ENCODE measurements at regions not wholly inside any gene's neighbourhood (a gene's known extent, or its start where the extent isn't known, plus 50 kb on each side); places are given as distances from the start of the nearest gene placed in this dataset.

DNA sequence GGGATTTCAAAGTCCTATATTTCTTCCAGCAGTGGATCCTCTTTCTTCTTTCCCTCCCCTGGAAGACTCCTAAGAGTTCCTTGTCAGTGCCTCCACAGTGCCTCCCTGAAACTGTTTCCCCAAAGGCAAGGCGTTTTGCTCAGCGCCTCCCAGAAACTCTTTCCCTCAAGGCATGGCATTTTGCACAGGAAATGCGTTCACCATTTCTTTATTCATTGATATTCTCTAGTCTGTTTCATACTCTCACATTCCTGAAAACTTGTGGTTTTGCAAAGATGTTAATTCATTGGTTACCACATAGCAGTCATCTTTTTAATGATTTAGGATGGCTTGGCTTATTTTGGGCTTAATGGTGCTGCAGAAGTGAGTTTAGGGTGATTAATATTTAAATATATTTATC is 177.3 kb upstream of the SLC10A2 start:
- H2AFZ ChIP-seq (ENCODE audit: low read length), result no peak overlapping the region
- no peak overlapping the region for H3K27ac ChIP-seq (ENCODE audit: insufficient read depth, low read length)
- no peak overlapping the region for H3K9ac ChIP-seq (ENCODE audit: insufficient read depth, low read length)
- no peaks in the 10 kb centered on the region for H3K36me3 ChIP-seq (ENCODE audit: control insufficient read depth, insufficient read depth, low read length)
- H3K27me3 ChIP-seq (ENCODE audit: control insufficient read depth, insufficient read depth, low read length), result no peaks in the 10 kb centered on the region
- TF ChIP-seq EZH2 (IDR thresholded peaks at IDR 0.05; ENCODE audit: low read length, missing control alignments), result no peak
- TF ChIP-seq, protein P1, sequence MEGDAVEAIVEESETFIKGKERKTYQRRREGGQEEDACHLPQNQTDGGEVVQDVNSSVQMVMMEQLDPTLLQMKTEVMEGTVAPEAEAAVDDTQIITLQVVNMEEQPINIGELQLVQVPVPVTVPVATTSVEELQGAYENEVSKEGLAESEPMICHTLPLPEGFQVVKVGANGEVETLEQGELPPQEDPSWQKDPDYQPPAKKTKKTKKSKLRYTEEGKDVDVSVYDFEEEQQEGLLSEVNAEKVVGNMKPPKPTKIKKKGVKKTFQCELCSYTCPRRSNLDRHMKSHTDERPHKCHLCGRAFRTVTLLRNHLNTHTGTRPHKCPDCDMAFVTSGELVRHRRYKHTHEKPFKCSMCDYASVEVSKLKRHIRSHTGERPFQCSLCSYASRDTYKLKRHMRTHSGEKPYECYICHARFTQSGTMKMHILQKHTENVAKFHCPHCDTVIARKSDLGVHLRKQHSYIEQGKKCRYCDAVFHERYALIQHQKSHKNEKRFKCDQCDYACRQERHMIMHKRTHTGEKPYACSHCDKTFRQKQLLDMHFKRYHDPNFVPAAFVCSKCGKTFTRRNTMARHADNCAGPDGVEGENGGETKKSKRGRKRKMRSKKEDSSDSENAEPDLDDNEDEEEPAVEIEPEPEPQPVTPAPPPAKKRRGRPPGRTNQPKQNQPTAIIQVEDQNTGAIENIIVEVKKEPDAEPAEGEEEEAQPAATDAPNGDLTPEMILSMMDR (conservative IDR thresholded peaks at IDR 0.05 in 1 of 2, IDR thresholded peaks at IDR 0.05 in 1 of 2; ENCODE audit: low read depth in 1 of 2, low read length in 2 of 2), result no peak
- H3K4me2 ChIP-seq (ENCODE audit: extremely low read depth, insufficient read depth, low read length), result no peak overlapping the region
- DNase-seq (ENCODE audit: low read depth in 2 of 2), result no peak
- no peak overlapping the region for H3K4me3 ChIP-seq (replicated peaks in 1 of 4; ENCODE audit: control extremely low read depth in 1 of 4, insufficient read depth in 1 of 4, low read depth in 3 of 4, low read length in 4 of 4)
- no peaks in the 10 kb centered on the region for H3K9me3 ChIP-seq (ENCODE audit: control insufficient read depth, insufficient read depth, low read depth, low read length)
- no peaks in the 10 kb centered on the region for H3K4me1 ChIP-seq (ENCODE audit: control insufficient read depth, extremely low read depth, insufficient read depth, low read length)
- H4K20me1 ChIP-seq (ENCODE audit: control insufficient read depth, extremely low read depth, insufficient read depth, low read length), result no peaks in the 10 kb centered on the region
- no peaks in the 10 kb centered on the region for H3K79me2 ChIP-seq (ENCODE audit: control insufficient read depth, insufficient read depth, low read length)

DNA sequence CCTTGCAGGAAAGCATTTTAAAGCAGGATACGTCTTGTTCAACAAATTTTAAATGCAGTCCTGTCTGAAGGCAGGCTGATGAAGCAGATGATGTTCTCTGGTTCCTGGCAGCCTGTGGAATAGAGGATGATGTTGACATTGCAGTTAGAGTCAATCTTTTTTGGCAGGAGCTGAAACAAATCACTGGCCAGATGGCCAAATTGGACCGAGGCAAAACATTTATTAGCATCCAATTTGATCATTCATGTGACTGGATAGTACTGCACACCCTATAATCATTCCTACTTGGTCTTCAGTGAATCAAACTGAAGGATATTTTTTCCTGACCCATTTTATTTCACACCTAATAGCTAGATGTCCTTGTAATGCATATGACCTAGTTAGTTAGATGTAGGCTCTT is 172.2 kb upstream of the SLC10A2 start:
- Histone ChIP-seq H3K79me2 (ENCODE audit: control insufficient read depth, insufficient read depth, low read length) (no peaks in the 10 kb centered on the region), H3K4me1 (ENCODE audit: control insufficient read depth, extremely low read depth, insufficient read depth, low read length) (no peaks in the 10 kb centered on the region), H4K20me1 (ENCODE audit: control insufficient read depth, extremely low read depth, insufficient read depth, low read length) (no peaks in the 10 kb centered on the region), H2AFZ (ENCODE audit: low read length) (no peak overlapping the region), H3K9ac (ENCODE audit: insufficient read depth, low read length) (no peak overlapping the region), H3K27me3 (ENCODE audit: control insufficient read depth, insufficient read depth, low read length) (no peaks in the 10 kb centered on the region), H3K4me3 (replicated peaks in 1 of 4; ENCODE audit: control extremely low read depth in 1 of 4, insufficient read depth in 1 of 4, low read depth in 3 of 4, low read length in 4 of 4) (no peak overlapping the region), H3K27ac (ENCODE audit: insufficient read depth, low read length) (no peak overlapping the region), H3K9me3 (ENCODE audit: control insufficient read depth, insufficient read depth, low read depth, low read length) (no peaks in the 10 kb centered on the region), H3K36me3 (ENCODE audit: control insufficient read depth, insufficient read depth, low read length) (no peaks in the 10 kb centered on the region), H3K4me2 (ENCODE audit: extremely low read depth, insufficient read depth, low read length) (no peak overlapping the region)
- TF ChIP-seq, protein P1 (conservative IDR thresholded peaks at IDR 0.05 in 1 of 2, IDR thresholded peaks at IDR 0.05 in 1 of 2; ENCODE audit: low read depth in 1 of 2, low read length in 2 of 2), result no peak
- no peak for TF ChIP-seq EZH2 (IDR thresholded peaks at IDR 0.05; ENCODE audit: low read length, missing control alignments)
- DNase-seq (ENCODE audit: low read depth in 2 of 2), result no peak

DNA sequence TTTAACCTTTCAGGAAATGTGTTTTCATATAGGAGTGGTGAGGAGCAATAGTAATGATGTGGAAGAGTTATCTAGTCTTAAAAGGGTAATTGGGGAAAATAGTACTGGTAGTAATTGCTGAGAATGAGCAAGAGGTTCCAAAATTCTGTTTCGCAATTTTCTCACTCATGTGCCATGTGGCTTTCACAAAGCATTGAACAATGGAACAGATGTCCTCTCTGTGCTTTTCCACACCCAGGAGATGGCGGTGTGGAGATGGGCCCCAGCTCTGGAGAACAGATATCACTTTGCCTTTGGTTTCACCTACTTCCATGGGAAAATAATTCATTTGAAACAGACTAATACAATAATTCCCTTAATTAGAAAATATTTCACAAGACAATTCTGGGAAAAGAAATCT is 170.0 kb upstream of the SLC10A2 start:
- TF ChIP-seq, protein P1 (conservative IDR thresholded peaks at IDR 0.05 in 1 of 2, IDR thresholded peaks at IDR 0.05 in 1 of 2; ENCODE audit: low read depth in 1 of 2, low read length in 2 of 2), result peak in 1 of 2 donors; percentile 16
- TF ChIP-seq EZH2 (IDR thresholded peaks at IDR 0.05; ENCODE audit: low read length, missing control alignments), result no peak

More for the DNA sequence above, 170.0 kb upstream of the SLC10A2 start:
- Histone ChIP-seq H3K4me1 (ENCODE audit: control insufficient read depth, extremely low read depth, insufficient read depth, low read length) (no peaks in the 10 kb centered on the region), H3K27ac (ENCODE audit: insufficient read depth, low read length) (no peak overlapping the region), H4K20me1 (ENCODE audit: control insufficient read depth, extremely low read depth, insufficient read depth, low read length) (no peaks in the 10 kb centered on the region), H2AFZ (ENCODE audit: low read length) (no peak overlapping the region), H3K36me3 (ENCODE audit: control insufficient read depth, insufficient read depth, low read length) (no peaks in the 10 kb centered on the region), H3K79me2 (ENCODE audit: control insufficient read depth, insufficient read depth, low read length) (no peaks in the 10 kb centered on the region), H3K4me3 (replicated peaks in 1 of 4; ENCODE audit: control extremely low read depth in 1 of 4, insufficient read depth in 1 of 4, low read depth in 3 of 4, low read length in 4 of 4) (no peak overlapping the region), H3K27me3 (ENCODE audit: control insufficient read depth, insufficient read depth, low read length) (no peaks in the 10 kb centered on the region), H3K9me3 (ENCODE audit: control insufficient read depth, insufficient read depth, low read depth, low read length) (no peaks in the 10 kb centered on the region), H3K9ac (ENCODE audit: insufficient read depth, low read length) (no peak overlapping the region), H3K4me2 (ENCODE audit: extremely low read depth, insufficient read depth, low read length) (no peak overlapping the region)
- peak in 1 of 2 donors; percentile 47 for DNase-seq (ENCODE audit: low read depth in 2 of 2)
